RPMI8226 (cell line): ENCODE measurements at regions not wholly inside any gene's neighbourhood (a gene's known extent, or its start where the extent isn't known, plus 50 kb on each side); places are given as distances from the start of the nearest gene placed in this dataset.

Experiments
- DNase-seq: peaks from one replicate; pipeline ENCODE4 v3.0.0-alpha.2; 2015

DNA sequence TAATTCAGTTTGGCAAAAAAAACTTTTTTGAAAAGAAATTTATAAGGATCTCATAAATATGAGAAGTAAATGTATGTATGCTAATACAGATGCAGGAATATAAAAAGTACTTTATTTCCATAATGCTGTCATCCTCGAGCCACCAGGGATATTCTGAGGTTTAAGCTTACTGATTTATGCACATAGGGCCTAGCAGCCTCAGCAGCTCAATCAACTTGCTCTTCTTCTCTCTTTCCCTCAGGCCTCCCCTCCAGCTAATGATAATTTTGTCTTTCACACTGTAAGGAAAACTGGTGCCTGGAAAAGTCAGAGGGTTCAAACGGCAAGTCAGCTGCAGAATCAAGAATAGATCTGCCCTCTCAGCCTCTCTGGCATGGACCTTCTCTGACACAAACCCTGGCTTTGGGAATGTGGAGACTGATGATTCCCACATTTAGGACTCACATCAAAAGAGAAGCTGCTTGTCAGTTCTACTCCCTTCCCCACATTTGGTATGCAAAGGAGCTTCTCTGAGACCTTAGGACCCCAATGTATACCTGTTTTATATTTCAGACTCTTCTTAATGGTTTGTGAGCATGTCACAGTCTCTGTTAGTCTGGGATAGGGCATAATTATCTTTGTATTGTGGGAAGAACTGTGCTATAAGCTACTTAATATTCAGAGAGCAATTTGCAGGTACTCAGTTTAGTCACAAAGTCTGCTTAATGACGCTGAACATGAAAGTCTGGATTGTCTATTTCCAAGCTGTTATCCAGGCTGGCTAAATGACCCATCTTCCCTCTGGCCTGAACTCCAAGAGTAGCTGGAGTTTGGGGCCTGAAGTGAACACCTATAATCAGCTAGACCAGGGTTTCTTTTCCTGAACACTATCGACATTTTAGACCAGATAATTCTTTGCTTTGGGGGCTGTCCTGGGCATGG is 52.1 kb upstream of the DIPK1A start:
- no peak for DNase-seq

DNA sequence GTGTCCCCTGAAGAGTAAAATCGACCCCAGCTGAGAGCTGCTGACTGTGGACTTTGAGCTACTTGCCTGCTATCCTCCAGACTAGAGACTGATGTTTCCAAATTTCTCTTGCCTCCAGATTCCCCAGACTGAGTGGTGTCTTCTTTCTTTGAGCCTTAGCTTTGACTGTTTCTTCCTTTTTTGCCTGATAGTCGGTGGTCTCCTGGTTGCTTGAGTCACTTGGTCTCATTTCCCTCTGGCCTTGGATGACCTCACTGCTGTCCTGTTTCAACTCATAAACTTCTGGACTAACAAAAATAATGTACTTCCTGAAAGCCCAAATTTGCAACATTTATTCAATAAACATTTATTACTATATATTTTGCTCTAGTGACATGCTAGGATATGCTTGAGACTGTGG is 52.9 kb upstream of the DIPK1A start:
- no peak for DNase-seq

DNA sequence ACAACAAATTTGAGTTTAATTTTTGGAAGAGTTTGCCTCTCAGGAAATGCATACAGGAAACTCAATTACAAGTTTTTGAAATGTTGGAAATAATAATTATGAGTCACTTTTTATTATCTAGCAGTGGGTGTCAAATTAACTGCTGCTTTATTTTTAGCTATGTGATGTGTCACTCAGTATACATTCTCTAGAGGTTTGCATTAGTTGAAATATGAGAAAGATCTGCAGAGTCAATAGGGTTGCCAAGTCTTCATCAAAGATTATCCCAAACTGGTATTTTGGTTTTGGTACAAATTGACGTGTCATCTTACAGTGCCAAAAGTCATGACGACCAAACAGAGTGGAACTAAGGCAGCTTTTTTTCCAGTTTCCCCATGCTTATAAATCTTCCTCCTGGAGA is 54.3 kb upstream of the DIPK1A start:
- DNase-seq = no peak

DNA sequence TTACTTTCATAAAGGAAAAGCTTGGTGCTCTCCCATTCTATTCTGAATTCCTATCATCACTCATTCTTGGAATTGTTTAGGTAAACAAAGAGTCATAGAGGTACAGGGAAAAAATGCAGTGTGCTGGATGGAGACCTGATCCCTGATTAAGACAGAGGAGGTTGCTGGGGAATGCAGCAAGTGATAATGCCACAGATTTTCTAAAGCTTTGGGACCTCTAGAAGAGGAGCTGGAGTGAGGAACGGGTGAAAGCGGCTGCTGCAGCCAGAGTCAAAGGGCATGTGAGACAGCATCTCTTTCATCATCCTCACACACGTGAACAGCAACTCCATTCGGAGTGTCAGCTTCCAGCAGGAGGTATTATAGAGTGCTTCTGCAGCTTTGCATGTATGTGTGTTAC is 54.9 kb upstream of the DIPK1A start:
- no peak for DNase-seq

DNA sequence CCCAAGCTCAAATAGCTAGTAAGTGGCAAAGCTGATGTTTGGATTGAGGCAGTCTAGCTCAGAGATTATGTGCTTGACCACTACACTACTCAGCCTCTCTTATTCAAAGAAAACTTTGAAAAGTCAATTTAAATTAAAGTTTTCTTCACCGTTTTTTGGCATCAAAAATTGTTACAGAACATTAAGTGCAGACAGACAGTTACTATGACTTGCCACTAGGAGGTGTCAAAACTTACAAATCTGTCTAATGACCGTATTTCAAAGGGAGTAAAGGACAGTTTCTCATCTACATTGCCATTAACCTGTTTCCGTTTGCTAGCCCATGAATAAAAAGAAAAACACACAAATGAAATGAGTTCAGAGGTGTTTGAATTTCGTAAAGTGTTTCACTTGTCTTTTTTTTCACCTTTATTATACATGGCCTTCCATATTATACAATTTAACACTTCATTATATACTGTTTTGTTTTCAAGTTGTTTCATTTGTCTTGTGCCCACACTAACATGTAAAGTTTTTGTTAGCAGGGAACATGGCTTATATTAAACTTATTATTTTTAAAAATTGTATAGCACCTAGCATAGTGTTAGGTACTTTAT is 57.4 kb upstream of the MTF2 start:
- DNase-seq = peak; percentile 57

DNA sequence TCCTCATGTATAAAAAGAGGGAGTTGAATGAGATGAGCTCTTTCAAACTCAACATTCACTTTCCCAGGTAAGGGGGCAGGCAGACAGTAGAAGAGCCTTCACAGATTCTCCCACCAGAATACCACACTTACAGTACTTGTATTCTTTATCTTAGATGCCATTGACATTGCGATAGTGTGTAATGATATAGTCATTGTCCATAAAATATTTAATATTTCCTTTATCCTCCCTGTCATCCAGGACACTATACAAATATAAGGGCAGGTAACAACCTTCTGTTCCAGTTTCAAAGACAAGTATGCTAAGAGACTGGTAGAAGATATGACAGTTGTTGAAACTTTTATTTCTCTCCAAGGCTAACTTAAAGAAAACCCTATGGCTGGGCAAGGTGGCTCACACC is 56.5 kb upstream of the MTF2 start:
- no peak for DNase-seq

DNA sequence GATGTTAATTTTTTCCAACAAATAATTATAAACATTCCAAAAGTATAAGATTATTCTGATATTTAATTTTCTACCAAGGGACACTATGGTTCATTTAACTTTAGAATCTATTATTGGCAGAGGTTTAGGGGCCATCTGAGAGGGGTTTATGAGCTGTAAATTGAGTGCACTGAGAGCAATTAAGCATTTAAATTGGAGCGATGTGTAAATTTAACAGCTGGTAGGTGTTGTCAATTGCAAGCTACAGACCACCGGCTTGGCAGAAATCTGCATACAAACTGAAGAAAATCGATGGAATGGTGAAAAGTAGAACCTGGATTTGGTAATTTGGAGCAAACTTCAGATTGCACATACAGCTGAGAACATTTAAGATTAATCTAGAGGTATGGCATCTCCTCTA is 55.8 kb upstream of the MTF2 start:
- no peak for DNase-seq

DNA sequence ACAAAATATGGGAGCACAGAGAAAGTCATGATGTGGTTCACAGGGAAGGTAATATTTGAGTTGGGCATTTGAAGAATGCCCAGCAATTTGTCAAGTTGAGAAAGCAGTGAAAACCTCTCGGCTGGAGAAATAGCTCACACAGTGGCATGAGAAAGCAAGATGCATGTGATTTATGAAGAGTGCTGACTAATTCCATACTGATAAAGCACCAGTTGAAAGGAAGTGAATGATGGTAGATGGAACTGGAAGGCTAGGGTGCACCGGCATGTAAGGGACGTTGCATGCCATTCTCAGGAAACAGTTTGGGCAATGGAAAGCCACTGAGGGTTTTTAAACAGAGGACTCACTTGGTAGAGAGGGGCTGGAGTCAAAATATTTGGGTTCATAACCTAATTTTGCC is 53.5 kb upstream of the MTF2 start:
- no peak for DNase-seq

DNA sequence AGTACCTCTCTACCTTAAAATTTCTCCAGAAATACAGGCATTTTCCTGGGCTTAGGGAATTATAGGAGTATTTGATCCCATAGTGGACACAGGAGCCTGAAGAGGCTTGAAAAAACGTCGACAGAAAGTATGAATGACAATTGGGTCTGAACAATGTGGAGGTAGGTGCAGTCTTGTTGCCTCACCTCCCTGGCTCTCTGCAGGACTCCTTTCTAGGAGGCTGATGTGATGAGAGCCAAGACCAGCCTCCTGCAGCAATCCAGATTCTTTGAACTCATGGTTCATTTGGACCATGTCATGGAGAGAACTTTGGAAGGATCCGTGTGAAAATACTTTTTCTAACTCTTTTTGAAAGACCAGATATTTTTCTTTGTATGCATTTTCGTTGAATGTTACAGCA is 50.5 kb upstream of the MTF2 start:
- DNase-seq = no peak
